Heart left ventricle (tissue), 13 donors: ENCODE measurements at regions not wholly inside any gene's neighbourhood (a gene's known extent, or its start where the extent isn't known, plus 50 kb on each side); places are given as distances from the start of the nearest gene placed in this dataset.

Experiments used
- CTCF ChIP-seq, 12 donors: fragments of 200-600 bp; sonication (generic) in 4 of 12; IDR thresholded peaks; one replicate each; pipeline versions ENCODE4 v1.5.0 to v1.8.0; 2018 to 2022; ENCODE audit warnings: antibody characterized with exemption in 12 of 12, mild to moderate bottlenecking in 5 of 12
- POLR2A ChIP-seq, 2 donors: fragments of 450-650 bp; IDR thresholded peaks; one replicate each; pipeline ENCODE4 v1.6.1; 2017; ENCODE audit warnings: antibody characterized with exemption in 2 of 2, mild to moderate bottlenecking in 2 of 2, moderate library complexity in 2 of 2
- donor health status: ischemic (EF 13 %, LVEDD 7.1; RV severe dilation, severe dysfunction).
- donor health status: DM: no; HTN: yes; CAD: no.
- donor health status: DM: no; HTN: no; CAD: no.
- donor health status: ischemic (EF 25% LVEDD 6.9; RV normal size, moderate dysfunction).
- donor health status: ischemic (EF 25% LVEDD 5.7; RV mildly dilated, moderate dysfunction).
- donor health status: ischemic (EF 35%, LVEDD 5.7; RV mildly dilated, moderate dysfunction).
- donor health status: nonischemic (EF 11% LVEDD 7.7; RV severe dilation, severe dysfunction).
- donor health status: DM: yes; HTN: yes; CAD: no.
- donor health status: PGD.
- donor health status: ischemic (EF 29% LVEDD 5.4; RV normal size, mild dysfunction).
- donor health status: nonischemic (EF 23%, LVEDD 6.1; RV moderate dilation, normal function).

GRCh38 chr5:2369178-2369577 lies 382.3 kb downstream of the IRX2 start:
- no peak for TF ChIP-seq CTCF (IDR thresholded peaks at IDR 0.05)
- TF ChIP-seq POLR2A (IDR thresholded peaks at IDR 0.05) = no peak
